ENCODE measurements at regions not wholly inside any gene's neighbourhood (a gene's known extent, or its start where the extent isn't known, plus 50 kb on each side); places are given as distances from the start of the nearest gene placed in this dataset.

DNA sequence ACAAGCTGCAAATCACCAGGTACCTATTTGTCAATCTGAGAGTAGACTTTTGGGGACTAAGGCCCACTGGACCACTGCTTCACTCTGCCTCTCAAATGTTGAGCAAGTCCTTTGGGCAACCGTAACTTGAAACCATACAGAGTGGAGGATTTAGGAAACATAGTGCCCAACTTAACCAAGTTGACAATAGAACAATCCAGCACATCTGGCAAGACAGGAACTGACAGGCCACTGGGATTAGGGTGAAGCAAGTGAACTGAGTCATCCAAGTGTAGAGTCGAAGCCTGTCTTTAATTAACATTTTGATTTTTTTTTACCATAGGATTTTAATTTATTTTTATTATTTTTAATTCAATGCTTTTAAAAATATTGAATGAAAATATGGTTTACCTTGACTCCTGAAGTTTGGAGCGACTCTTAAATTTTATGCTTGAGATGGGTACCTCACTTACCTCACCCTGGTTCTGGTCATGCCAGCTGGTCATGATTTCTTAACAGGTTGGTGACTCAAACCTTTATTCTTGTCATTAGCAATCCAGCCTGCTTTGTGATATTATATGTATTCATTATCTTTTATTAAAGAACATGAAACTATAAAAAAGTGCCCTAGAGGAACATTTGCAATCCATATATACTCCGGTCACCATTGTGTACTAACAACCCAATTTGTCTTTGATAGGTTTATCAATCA lies 312.1 kb upstream of the DEFB112 start:
- TF ChIP-seq, protein P1, sequence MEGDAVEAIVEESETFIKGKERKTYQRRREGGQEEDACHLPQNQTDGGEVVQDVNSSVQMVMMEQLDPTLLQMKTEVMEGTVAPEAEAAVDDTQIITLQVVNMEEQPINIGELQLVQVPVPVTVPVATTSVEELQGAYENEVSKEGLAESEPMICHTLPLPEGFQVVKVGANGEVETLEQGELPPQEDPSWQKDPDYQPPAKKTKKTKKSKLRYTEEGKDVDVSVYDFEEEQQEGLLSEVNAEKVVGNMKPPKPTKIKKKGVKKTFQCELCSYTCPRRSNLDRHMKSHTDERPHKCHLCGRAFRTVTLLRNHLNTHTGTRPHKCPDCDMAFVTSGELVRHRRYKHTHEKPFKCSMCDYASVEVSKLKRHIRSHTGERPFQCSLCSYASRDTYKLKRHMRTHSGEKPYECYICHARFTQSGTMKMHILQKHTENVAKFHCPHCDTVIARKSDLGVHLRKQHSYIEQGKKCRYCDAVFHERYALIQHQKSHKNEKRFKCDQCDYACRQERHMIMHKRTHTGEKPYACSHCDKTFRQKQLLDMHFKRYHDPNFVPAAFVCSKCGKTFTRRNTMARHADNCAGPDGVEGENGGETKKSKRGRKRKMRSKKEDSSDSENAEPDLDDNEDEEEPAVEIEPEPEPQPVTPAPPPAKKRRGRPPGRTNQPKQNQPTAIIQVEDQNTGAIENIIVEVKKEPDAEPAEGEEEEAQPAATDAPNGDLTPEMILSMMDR (IDR thresholded peaks at IDR 0.05): no peak
- TF ChIP-seq POLR2AphosphoS5 (IDR thresholded peaks at IDR 0.05; ENCODE audit: low read depth, low read length) (no peak), TCF7L2 (IDR thresholded peaks at IDR 0.05; ENCODE audit: low read depth, low read length) (no peak)
